IMR-90 (cell line): ENCODE measurements at regions not wholly inside any gene's neighbourhood (a gene's known extent, or its start where the extent isn't known, plus 50 kb on each side); places are given as distances from the start of the nearest gene placed in this dataset.

ENCODE experiments used
- BHLHE40 ChIP-seq: fragments of 150-350 bp; IDR thresholded peaks from 2 replicates; pipeline ENCODE4 v1.6.1; 2016; ENCODE audit warnings: mild to moderate bottlenecking, low read depth, low read length
- CEBPB ChIP-seq: IDR thresholded peaks from 2 replicates; pipeline ENCODE4 v1.6.1; 2012; ENCODE audit warnings: low read depth, low read length, improper control_type of control experiment
- FOS ChIP-seq: fragments of 150-350 bp; IDR thresholded peaks from 2 replicates; pipeline ENCODE4 v1.6.1; 2016; ENCODE audit warnings: low read depth, low read length
- MAFK ChIP-seq: IDR thresholded peaks from 2 replicates; pipeline ENCODE4 v1.6.1; 2012; ENCODE audit warnings: low read depth, low read length, improper control_type of control experiment
- MAZ ChIP-seq: IDR thresholded peaks from 2 replicates; pipeline ENCODE4 v1.6.1; 2012; ENCODE audit warnings: low read depth, mild to moderate bottlenecking, low read length, improper control_type of control experiment, moderate library complexity, borderline replicate concordance
- NFE2L2 ChIP-seq: fragments of 150-350 bp; IDR thresholded peaks from 2 replicates; pipeline ENCODE4 v1.6.1; 2016; ENCODE audit warnings: low read depth, mild to moderate bottlenecking, low read length
- POLR2A ChIP-seq: IDR thresholded peaks from 2 replicates; pipeline ENCODE4 v1.6.1; 2012; ENCODE audit warnings: mild to moderate bottlenecking, low read depth, low read length
- RAD21 ChIP-seq: IDR thresholded peaks from 2 replicates; pipeline ENCODE4 v1.6.1; 2012; ENCODE audit warnings: low read length, improper control_type of control experiment
- RCOR1 ChIP-seq: IDR thresholded peaks from 2 replicates; pipeline ENCODE4 v1.6.1; 2012; ENCODE audit warnings: mild to moderate bottlenecking, low read length, improper control_type of control experiment; ENCODE audit not compliant: insufficient replicate concordance
- RFX5 ChIP-seq: IDR thresholded peaks from 2 replicates; pipeline ENCODE4 v1.8.0; 2012; ENCODE audit warnings: low read depth, mild to moderate bottlenecking, low read length, moderate library complexity
- SMC3 ChIP-seq: fragments of 150-350 bp; IDR thresholded peaks from 2 replicates; pipeline ENCODE4 v1.6.1; 2016; ENCODE audit warnings: low read depth, mild to moderate bottlenecking, antibody characterized with exemption, low read length, moderate library complexity
- TF ChIP-seq, protein P1 (sequence below): conservative IDR thresholded peaks from 2 replicates; pipeline ENCODE4 v1.5.1; 2012; ENCODE audit warnings: mild to moderate bottlenecking, low read depth, low read length, improper control_type of control experiment
- TF ChIP-seq, protein P2 (sequence below): fragments of 150-350 bp; IDR thresholded peaks from 2 replicates; pipeline ENCODE4 v1.6.1; 2017; ENCODE audit warnings: mild to moderate bottlenecking, antibody characterized with exemption, low read length, low read depth

DNA sequence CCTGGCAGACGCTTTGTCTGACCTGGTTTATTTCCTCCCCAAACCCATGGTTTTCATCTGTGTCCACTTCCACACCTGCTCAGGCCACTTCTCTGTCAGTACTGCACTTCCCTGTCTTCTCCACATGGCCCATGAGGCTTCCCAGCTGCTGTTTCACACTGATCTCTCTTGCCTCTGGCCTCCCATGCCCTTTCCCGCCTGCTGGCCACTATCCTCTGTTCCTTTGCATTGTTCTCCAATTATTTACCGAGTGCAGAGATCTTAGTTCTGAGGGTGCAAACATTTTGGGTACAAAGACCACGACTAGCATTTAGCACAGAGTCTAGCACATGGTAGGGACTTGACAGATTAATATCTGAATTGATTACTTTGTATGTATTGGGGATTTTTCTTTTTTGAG, 174.8 kb upstream of the NPY2R start:
- TF ChIP-seq, protein P1, sequence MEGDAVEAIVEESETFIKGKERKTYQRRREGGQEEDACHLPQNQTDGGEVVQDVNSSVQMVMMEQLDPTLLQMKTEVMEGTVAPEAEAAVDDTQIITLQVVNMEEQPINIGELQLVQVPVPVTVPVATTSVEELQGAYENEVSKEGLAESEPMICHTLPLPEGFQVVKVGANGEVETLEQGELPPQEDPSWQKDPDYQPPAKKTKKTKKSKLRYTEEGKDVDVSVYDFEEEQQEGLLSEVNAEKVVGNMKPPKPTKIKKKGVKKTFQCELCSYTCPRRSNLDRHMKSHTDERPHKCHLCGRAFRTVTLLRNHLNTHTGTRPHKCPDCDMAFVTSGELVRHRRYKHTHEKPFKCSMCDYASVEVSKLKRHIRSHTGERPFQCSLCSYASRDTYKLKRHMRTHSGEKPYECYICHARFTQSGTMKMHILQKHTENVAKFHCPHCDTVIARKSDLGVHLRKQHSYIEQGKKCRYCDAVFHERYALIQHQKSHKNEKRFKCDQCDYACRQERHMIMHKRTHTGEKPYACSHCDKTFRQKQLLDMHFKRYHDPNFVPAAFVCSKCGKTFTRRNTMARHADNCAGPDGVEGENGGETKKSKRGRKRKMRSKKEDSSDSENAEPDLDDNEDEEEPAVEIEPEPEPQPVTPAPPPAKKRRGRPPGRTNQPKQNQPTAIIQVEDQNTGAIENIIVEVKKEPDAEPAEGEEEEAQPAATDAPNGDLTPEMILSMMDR: no peak
- TF ChIP-seq RCOR1: no peak
- TF ChIP-seq BHLHE40: no peak
- no peak for TF ChIP-seq RAD21
- TF ChIP-seq MAFK: no peak
- no peak for TF ChIP-seq SMC3
- TF ChIP-seq FOS: no peak
- TF ChIP-seq POLR2A: no peak
- no peak for TF ChIP-seq RFX5
- TF ChIP-seq, protein P2, sequence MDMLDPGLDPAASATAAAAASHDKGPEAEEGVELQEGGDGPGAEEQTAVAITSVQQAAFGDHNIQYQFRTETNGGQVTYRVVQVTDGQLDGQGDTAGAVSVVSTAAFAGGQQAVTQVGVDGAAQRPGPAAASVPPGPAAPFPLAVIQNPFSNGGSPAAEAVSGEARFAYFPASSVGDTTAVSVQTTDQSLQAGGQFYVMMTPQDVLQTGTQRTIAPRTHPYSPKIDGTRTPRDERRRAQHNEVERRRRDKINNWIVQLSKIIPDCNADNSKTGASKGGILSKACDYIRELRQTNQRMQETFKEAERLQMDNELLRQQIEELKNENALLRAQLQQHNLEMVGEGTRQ: no peak
- TF ChIP-seq NFE2L2: no peak
- TF ChIP-seq CEBPB: no peak
- no peak for TF ChIP-seq MAZ
